Activated CD8-positive, alpha-beta T cell treated with anti-CD3 and anti-CD28 coated beads for 36 hours (primary cell): ENCODE measurements at regions not wholly inside any gene's neighbourhood (a gene's known extent, or its start where the extent isn't known, plus 50 kb on each side); places are given as distances from the start of the nearest gene placed in this dataset.

ENCODE experiments used
- ATAC-seq: fragments of 200-7000 bp; cut with Tn5 transposase; one replicate; pipeline ENCODE4 v1.10.0; 2021; ENCODE audit warnings: mild to moderate bottlenecking, moderate library complexity
- CTCF ChIA-PET: fragments of 350-600 bp; sonication (Branson Sonifier 250); formaldehyde crosslinking; loops from one replicate; lab custom pipeline; 2021; ENCODE audit warnings: antibody characterized with exemption; lab: Charles Lee
- POLR2A ChIA-PET: fragments of 350-600 bp; sonication (Branson Sonifier 250); formaldehyde crosslinking; loops from one replicate; lab custom pipeline; 2021; ENCODE audit warnings: antibody characterized with exemption; lab: Charles Lee
- DNase-seq: peaks from one replicate; pipeline ENCODE4 v3.0.0-alpha.2; 2020
- H3K27ac Mint-ChIP-seq: one replicate; pipeline ENCODE4 v1.8.0; 2021; ENCODE audit warnings: mild to moderate bottlenecking, mixed read lengths
- H3K27me3 Mint-ChIP-seq: one replicate; pipeline ENCODE4 v1.8.0; 2021; ENCODE audit warnings: mixed read lengths
- H3K36me3 Mint-ChIP-seq: one replicate; pipeline ENCODE4 v1.8.0; 2021; ENCODE audit warnings: low read depth, mixed read lengths
- H3K4me1 Mint-ChIP-seq: one replicate; pipeline ENCODE4 v1.8.0; 2021; ENCODE audit warnings: low read depth, mixed read lengths
- H3K4me3 Mint-ChIP-seq: one replicate; pipeline ENCODE4 v1.8.0; 2021; ENCODE audit warnings: mild to moderate bottlenecking, moderate library complexity, mixed read lengths
- H3K9me3 Mint-ChIP-seq: one replicate; pipeline ENCODE4 v1.8.0; 2021; ENCODE audit warnings: mixed read lengths
- CTCF ChIP-seq: fragments of 200-600 bp; IDR thresholded peaks from one replicate; pipeline ENCODE4 v1.8.0; 2022; ENCODE audit warnings: antibody characterized with exemption, mild to moderate bottlenecking
- intact Hi-C: fragments of 100-400 bp; cut with micrococcal nuclease; formaldehyde crosslinking; loops from one replicate; pipeline ENCODE4 v1.10.0; 2022

GRCh38 chr18:46243673-46244072 lies 139.5 kb downstream of the HAUS1 start:
- Mint-ChIP-seq H3K27me3 (no peaks in the 10 kb centered on the region), H3K4me1 (peaks cover 46% of the 10 kb centered on the region), H3K27ac (no peak overlapping the region), H3K9me3 (no peaks in the 10 kb centered on the region), H3K4me3 (no peak overlapping the region), H3K36me3 (peaks cover 25% of the 10 kb centered on the region)
- no peak for ATAC-seq
- no peak for DNase-seq
- ChIA-PET CTCF (interaction anchor here (1.3 kb wide), 1 partner anchor 70 kb away, joined by 3 read pairs; a partner anchor contains a TSS), POLR2A (interaction anchor here (2.0 kb wide), 1 partner anchor 70 kb away, joined by 5 read pairs; a partner anchor contains a TSS)
- intact Hi-C loops: no loop called here
- no peak for TF ChIP-seq CTCF

GRCh38 chr18:46246101-46246500 lies 141.9 kb downstream of the HAUS1 start:
- intact Hi-C loops: no loop called here
- ATAC-seq (no peak), DNase-seq (no peak)
- Mint-ChIP-seq H3K36me3 (peaks cover 29% of the 10 kb centered on the region), H3K4me3 (no peak overlapping the region), H3K4me1 (peaks cover 57% of the 10 kb centered on the region), H3K27me3 (no peaks in the 10 kb centered on the region), H3K9me3 (no peaks in the 10 kb centered on the region), H3K27ac (peak overlapping the region; percentile 76)
- POLR2A ChIA-PET: interaction anchor here (2.1 kb wide), 1 partner anchor 72 kb away, joined by 7 read pairs; a partner anchor contains a TSS
- CTCF ChIA-PET: interaction anchor here (0.8 to 1.3 kb wide), 4 partner anchors 11 to 412 kb away, joined by 3 to 4 read pairs (median 3); a partner anchor contains a TSS
- TF ChIP-seq CTCF: no peak

GRCh38 chr18:46247942-46248341 lies 143.8 kb downstream of the HAUS1 start:
- H3K36me3 Mint-ChIP-seq: peaks cover 34% of the 10 kb centered on the region
- no peak overlapping the region for H3K4me3 Mint-ChIP-seq
- DNase-seq: no peak
- TF ChIP-seq CTCF: no peak
- POLR2A ChIA-PET: no interaction called here
- no peaks in the 10 kb centered on the region for H3K27me3 Mint-ChIP-seq
- CTCF ChIA-PET: interaction anchor here (1.0 to 3.0 kb wide), 5 partner anchors 13 to 75 kb away, joined by 3 to 20 read pairs (median 5); a partner anchor contains a TSS
- H3K27ac Mint-ChIP-seq: peak overlapping the region; percentile 91
- H3K9me3 Mint-ChIP-seq: no peaks in the 10 kb centered on the region
- intact Hi-C loops: no loop called here
- peaks cover 63% of the 10 kb centered on the region for H3K4me1 Mint-ChIP-seq
- ATAC-seq: no peak

GRCh38 chr18:46250084-46250811 lies 146.1 kb downstream of the HAUS1 start:
- no peaks in the 10 kb centered on the region for H3K27me3 Mint-ChIP-seq
- H3K9me3 Mint-ChIP-seq: no peaks in the 10 kb centered on the region
- TF ChIP-seq CTCF: no peak
- ChIA-PET POLR2A (interaction anchor here (1.0 to 3.4 kb wide), 4 partner anchors 10 to 76 kb away, joined by 3 to 21 read pairs (median 4); a partner anchor contains a TSS), CTCF (interaction anchor here (0.7 to 4.7 kb wide), 4 partner anchors 10 to 408 kb away, joined by 3 to 38 read pairs (median 3); a partner anchor contains a TSS)
- peak overlapping the region; percentile 50 for H3K4me3 Mint-ChIP-seq
- ATAC-seq: peak; percentile 93
- intact Hi-C loops: loop anchor here (5.0 kb wide), 3 partner anchors 38 to 93 kb away; a partner anchor contains a TSS
- peak; percentile 74 for DNase-seq
- H3K27ac Mint-ChIP-seq: peak overlapping the region; percentile 91
- H3K36me3 Mint-ChIP-seq: peaks cover 54% of the 10 kb centered on the region
- peaks cover 68% of the 10 kb centered on the region for H3K4me1 Mint-ChIP-seq

- Mint-ChIP-seq H3K27me3 (no peaks in the 10 kb centered on the region), H3K4me1 (peaks cover 66% of the 10 kb centered on the region), H3K9me3 (no peaks in the 10 kb centered on the region), H3K27ac (peak overlapping the region; percentile 91), H3K36me3 (peaks cover 53% of the 10 kb centered on the region), H3K4me3 (peak overlapping the region; percentile 50)
- ATAC-seq (peak; percentile 19), DNase-seq (no peak)
- POLR2A ChIA-PET: interaction anchor here (1.3 to 3.4 kb wide), 3 partner anchors 11 to 76 kb away, joined by 3 to 21 read pairs (median 6); a partner anchor contains a TSS
- CTCF ChIA-PET: interaction anchor here (0.7 to 4.7 kb wide), 4 partner anchors 10 to 407 kb away, joined by 3 to 38 read pairs (median 3); a partner anchor contains a TSS
- intact Hi-C loops: loop anchor here (5.0 kb wide), 3 partner anchors 38 to 93 kb away; a partner anchor contains a TSS
- no peak for TF ChIP-seq CTCF
Measured at GRCh38 chr18:46250812-46251173, 146.6 kb downstream of the HAUS1 start.
